HEK293 (cell line): ENCODE measurements at regions not wholly inside any gene's neighbourhood (a gene's known extent, or its start where the extent isn't known, plus 50 kb on each side); places are given as distances from the start of the nearest gene placed in this dataset.
"Not testable (repeated sequence)": the region's sequence is repeated elsewhere in the genome, so short reads cannot be mapped to it uniquely, and the experiment has no call there.

ENCODE experiments used
- BCL11A ChIP-seq: fragments of 450-650 bp; formaldehyde crosslinking; IDR thresholded peaks from 2 replicates; pipeline ENCODE4 v1.5.1; 2016; ENCODE audit warnings: low read depth, missing biosample characterization, missing genetic modification characterization
- EGR2 ChIP-seq: fragments of 450-650 bp; formaldehyde crosslinking; IDR thresholded peaks from 2 replicates; pipeline ENCODE4 v1.5.1; 2016; ENCODE audit warnings: low read depth, missing biosample characterization, missing genetic modification characterization
- KLF10 ChIP-seq: fragments of 450-650 bp; IDR thresholded peaks from 2 replicates; pipeline ENCODE4 v1.5.1; 2018; ENCODE audit warnings: missing biosample characterization, mild to moderate bottlenecking, missing genetic modification characterization
- SP3 ChIP-seq: fragments of 450-650 bp; formaldehyde crosslinking; IDR thresholded peaks from 2 replicates; pipeline ENCODE4 v1.5.1; 2016; ENCODE audit warnings: missing biosample characterization, missing genetic modification characterization
- ZNF112 ChIP-seq: fragments of 450-650 bp; formaldehyde crosslinking; IDR thresholded peaks from 2 replicates; pipeline ENCODE4 v1.5.0; 2017; ENCODE audit warnings: missing biosample characterization, missing genetic modification characterization
- ZNF274 ChIP-seq, 2 experiments: fragments of 200-500 bp in 1 of 2; fragments of 450-650 bp in 1 of 2; sonication (Bioruptor generic) in 1 of 2; formaldehyde crosslinking in 1 of 2; IDR thresholded peaks; 2 replicates each; pipeline versions ENCODE4 v1.5.1 to v1.6.1; 2014 to 2016; ENCODE audit warnings: borderline replicate concordance in 1 of 2, inconsistent platforms in 1 of 2, low read length in 1 of 2, missing biosample characterization in 1 of 2, missing genetic modification characterization in 1 of 2
- ZNF335 ChIP-seq: fragments of 450-650 bp; formaldehyde crosslinking; conservative IDR thresholded peaks from 2 replicates; pipeline ENCODE4 v1.5.1; 2016; ENCODE audit warnings: missing biosample characterization, missing genetic modification characterization
- ZNF391 ChIP-seq: fragments of 450-650 bp; formaldehyde crosslinking; IDR thresholded peaks from 2 replicates; pipeline ENCODE4 v1.5.1; 2016; ENCODE audit warnings: low read depth, missing biosample characterization, missing genetic modification characterization, borderline replicate concordance
- ZNF423 ChIP-seq: fragments of 450-650 bp; formaldehyde crosslinking; IDR thresholded peaks from 2 replicates; pipeline ENCODE4 v1.5.1; 2016; ENCODE audit warnings: missing biosample characterization, missing genetic modification characterization
- ZNF660 ChIP-seq: fragments of 450-650 bp; IDR thresholded peaks from 2 replicates; pipeline ENCODE4 v1.5.1; 2018; ENCODE audit warnings: missing biosample characterization, mild to moderate bottlenecking, missing genetic modification characterization
- ZNF670 ChIP-seq: fragments of 450-650 bp; formaldehyde crosslinking; IDR thresholded peaks from 2 replicates; pipeline ENCODE4 v1.5.1; 2016; ENCODE audit warnings: missing biosample characterization, missing genetic modification characterization, low read depth
- TF ChIP-seq, protein P1 (sequence below): fragments of 450-650 bp; formaldehyde crosslinking; IDR thresholded peaks from 2 replicates; pipeline ENCODE4 v1.5.1; 2016; ENCODE audit warnings: missing biosample characterization, missing genetic modification characterization
- TF ChIP-seq, protein P2 (sequence below): fragments of 450-650 bp; formaldehyde crosslinking; IDR thresholded peaks from 2 replicates; pipeline ENCODE4 v1.5.1; 2016; ENCODE audit warnings: missing biosample characterization, missing genetic modification characterization

DNA sequence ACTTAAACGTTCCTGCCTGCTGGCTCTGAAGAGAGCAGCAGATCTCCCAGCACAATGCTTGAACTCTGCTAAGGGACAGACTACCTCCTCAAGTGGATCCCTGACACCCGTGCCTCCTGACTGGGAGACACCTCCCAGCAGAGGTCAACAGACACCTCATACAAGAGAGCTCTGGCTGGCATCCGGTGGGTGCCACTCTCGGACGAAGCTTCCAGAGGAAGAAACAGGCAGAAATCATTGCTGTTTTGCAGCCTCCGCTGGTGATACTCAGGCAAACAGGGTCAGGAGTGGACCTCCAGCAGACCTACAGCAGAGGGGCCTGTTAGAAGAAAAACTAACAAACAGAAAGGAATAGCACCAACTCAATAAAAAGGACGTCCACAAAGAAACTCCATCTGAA is 310.2 kb downstream of the PAPSS1 start:
- TF ChIP-seq, protein P1, sequence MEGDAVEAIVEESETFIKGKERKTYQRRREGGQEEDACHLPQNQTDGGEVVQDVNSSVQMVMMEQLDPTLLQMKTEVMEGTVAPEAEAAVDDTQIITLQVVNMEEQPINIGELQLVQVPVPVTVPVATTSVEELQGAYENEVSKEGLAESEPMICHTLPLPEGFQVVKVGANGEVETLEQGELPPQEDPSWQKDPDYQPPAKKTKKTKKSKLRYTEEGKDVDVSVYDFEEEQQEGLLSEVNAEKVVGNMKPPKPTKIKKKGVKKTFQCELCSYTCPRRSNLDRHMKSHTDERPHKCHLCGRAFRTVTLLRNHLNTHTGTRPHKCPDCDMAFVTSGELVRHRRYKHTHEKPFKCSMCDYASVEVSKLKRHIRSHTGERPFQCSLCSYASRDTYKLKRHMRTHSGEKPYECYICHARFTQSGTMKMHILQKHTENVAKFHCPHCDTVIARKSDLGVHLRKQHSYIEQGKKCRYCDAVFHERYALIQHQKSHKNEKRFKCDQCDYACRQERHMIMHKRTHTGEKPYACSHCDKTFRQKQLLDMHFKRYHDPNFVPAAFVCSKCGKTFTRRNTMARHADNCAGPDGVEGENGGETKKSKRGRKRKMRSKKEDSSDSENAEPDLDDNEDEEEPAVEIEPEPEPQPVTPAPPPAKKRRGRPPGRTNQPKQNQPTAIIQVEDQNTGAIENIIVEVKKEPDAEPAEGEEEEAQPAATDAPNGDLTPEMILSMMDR, result not testable (repeated sequence)
- TF ChIP-seq ZNF112 (tag by site-specific recombination); ZNF335 (tag by site-specific recombination); ZNF670 (tag by site-specific recombination); ZNF274 (IDR thresholded peaks at IDR 0.05; ENCODE audit: low read length); ZNF274 (tag by site-specific recombination; IDR thresholded peaks at IDR 0.05; ENCODE audit: borderline replicate concordance); SP3 (tag by site-specific recombination); ZNF423 (tag by site-specific recombination); ZNF391 (tag by site-specific recombination); BCL11A (tag by site-specific recombination); EGR2; ZNF660 (tag by site-specific recombination); KLF10 (tag by site-specific recombination): not testable (repeated sequence)
- TF ChIP-seq, protein P2, sequence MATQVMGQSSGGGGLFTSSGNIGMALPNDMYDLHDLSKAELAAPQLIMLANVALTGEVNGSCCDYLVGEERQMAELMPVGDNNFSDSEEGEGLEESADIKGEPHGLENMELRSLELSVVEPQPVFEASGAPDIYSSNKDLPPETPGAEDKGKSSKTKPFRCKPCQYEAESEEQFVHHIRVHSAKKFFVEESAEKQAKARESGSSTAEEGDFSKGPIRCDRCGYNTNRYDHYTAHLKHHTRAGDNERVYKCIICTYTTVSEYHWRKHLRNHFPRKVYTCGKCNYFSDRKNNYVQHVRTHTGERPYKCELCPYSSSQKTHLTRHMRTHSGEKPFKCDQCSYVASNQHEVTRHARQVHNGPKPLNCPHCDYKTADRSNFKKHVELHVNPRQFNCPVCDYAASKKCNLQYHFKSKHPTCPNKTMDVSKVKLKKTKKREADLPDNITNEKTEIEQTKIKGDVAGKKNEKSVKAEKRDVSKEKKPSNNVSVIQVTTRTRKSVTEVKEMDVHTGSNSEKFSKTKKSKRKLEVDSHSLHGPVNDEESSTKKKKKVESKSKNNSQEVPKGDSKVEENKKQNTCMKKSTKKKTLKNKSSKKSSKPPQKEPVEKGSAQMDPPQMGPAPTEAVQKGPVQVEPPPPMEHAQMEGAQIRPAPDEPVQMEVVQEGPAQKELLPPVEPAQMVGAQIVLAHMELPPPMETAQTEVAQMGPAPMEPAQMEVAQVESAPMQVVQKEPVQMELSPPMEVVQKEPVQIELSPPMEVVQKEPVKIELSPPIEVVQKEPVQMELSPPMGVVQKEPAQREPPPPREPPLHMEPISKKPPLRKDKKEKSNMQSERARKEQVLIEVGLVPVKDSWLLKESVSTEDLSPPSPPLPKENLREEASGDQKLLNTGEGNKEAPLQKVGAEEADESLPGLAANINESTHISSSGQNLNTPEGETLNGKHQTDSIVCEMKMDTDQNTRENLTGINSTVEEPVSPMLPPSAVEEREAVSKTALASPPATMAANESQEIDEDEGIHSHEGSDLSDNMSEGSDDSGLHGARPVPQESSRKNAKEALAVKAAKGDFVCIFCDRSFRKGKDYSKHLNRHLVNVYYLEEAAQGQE (tag by site-specific recombination), result not testable (repeated sequence)
